ENCODE measurements at regions not wholly inside any gene's neighbourhood (a gene's known extent, or its start where the extent isn't known, plus 50 kb on each side); places are given as distances from the start of the nearest gene placed in this dataset.

DNA sequence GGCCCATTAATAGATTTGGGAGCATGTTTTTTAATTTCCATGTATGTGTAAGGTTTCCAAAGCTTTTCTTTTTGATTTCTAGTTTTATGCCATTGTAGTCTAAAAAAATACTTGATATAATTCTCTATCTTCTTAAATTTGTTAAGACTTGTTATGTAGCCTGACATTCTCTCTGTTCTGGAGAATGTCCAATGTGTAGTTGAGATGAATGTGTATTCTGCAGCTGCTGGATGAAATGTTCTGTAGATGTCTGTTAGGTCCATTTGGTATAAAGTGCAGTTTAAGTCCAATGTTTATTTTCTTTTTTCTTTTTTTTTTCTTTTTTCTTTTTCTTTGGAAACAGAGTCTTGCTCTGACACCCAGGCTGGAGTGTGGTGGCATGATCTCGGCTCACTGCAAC is 378.5 kb upstream of the MAD2L1 start:
- no peak overlapping the region for H3K27ac ChIP-seq
- WGBS (ENCODE audit: missing lambda C conversion rate): 0% methylated on average over 1 of the region's 1 CpG
- H3K4me2 ChIP-seq: no peak overlapping the region
- ChIA-PET POLR2A (no interaction called here), CTCF (no interaction called here)
- no peaks in the 10 kb centered on the region for H3K4me1 ChIP-seq
- TF ChIP-seq PHF8 (IDR thresholded peaks at IDR 0.05; ENCODE audit: borderline replicate concordance, low read depth) (no peak), CHD4 (IDR thresholded peaks at IDR 0.05; ENCODE audit: borderline replicate concordance) (no peak)
- FAIRE-seq: no peak
- no peak for ATAC-seq
- no peaks in the 10 kb centered on the region for H3K9me3 ChIP-seq
- no peak overlapping the region for H3K4me3 ChIP-seq
- no peak for DNase-seq (ENCODE audit: low read depth in 1 of 2, low spot score in 1 of 2)

DNA sequence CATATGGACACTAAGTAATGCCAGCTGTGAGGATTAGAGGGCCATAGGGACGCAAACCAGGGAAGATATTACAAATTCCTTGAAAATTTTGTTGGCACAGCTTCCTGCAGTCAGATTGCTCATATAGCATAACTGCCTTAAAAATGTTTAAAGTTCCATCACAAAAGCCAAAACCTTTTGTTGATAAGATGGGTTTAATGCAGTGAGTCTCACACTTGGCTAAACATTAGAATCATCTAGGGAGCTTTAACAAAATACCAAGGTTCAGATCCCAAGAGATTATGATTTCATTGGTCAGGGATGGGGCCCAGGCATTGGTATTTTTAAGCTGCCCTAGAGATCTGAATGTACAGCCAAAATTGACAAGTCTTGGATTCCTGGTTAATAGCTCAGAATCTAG is 376.5 kb upstream of the MAD2L1 start:
- POLR2A ChIA-PET: no interaction called here
- TF ChIP-seq MYC (IDR thresholded peaks at IDR 0.05; ENCODE audit: borderline replicate concordance, low read length): no peak
- Histone ChIP-seq H3K4me1 (no peaks in the 10 kb centered on the region), H3K9me3 (no peaks in the 10 kb centered on the region), H3K27ac (no peak overlapping the region), H3K4me3 (no peak overlapping the region), H3K4me2 (no peak overlapping the region)
- DNase-seq (ENCODE audit: low read depth in 1 of 2, low spot score in 1 of 2) (no peak), ATAC-seq (no peak), FAIRE-seq (no peak)
- WGBS (ENCODE audit: missing lambda C conversion rate): 18% methylated on average over 1 of the region's 1 CpG
- CTCF ChIA-PET: no interaction called here

DNA sequence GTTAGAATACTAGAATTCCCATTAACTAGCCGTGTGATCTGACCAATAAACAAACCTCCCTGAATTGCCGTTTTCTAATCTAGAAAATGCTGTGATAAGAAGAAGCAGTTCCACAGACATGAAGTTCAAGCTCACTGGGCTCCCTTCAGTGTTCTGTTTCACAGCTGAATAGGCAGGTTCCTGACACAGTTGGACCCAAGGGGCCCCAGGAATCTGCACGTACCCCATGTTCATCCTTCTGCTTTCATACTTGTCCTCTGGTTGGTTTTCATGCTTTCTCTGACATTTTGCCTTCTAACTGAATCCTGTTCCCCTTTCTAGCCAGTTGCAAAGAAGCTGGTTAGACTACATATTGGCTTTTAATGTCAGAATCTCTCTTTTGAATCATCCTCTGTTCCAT is 374.1 kb upstream of the MAD2L1 start:
- ChIA-PET CTCF (no interaction called here), POLR2A (no interaction called here)
- Histone ChIP-seq H3K4me2 (no peak overlapping the region), H3K9me3 (no peaks in the 10 kb centered on the region), H3K27ac (no peak overlapping the region), H3K4me1 (no peaks in the 10 kb centered on the region), H3K4me3 (no peak overlapping the region)
- FAIRE-seq (no peak), DNase-seq (ENCODE audit: low read depth in 1 of 2, low spot score in 1 of 2) (no peak), ATAC-seq (no peak)
- 3% methylated on average over 3 of the region's 3 CpGs for WGBS (ENCODE audit: missing lambda C conversion rate)
- TF ChIP-seq E2F6 (IDR thresholded peaks at IDR 0.05; ENCODE audit: borderline replicate concordance, low read depth) (no peak), MAFK (IDR thresholded peaks at IDR 0.05; ENCODE audit: partially characterized antibody) (no peak), ZSCAN20 (CRISPR knock-in tag; IDR thresholded peaks at IDR 0.05) (no peak), KDM5A (IDR thresholded peaks at IDR 0.05) (no peak), ATOH8 (CRISPR knock-in tag; IDR thresholded peaks at IDR 0.05; ENCODE audit: low read depth) (no peak), HEYL (CRISPR knock-in tag; IDR thresholded peaks at IDR 0.05) (no peak), TFCP2L1 (CRISPR knock-in tag; IDR thresholded peaks at IDR 0.05) (no peak), USF2 (IDR thresholded peaks at IDR 0.05) (no peak), ZNF302 (CRISPR knock-in tag; IDR thresholded peaks at IDR 0.05) (no peak), SREBF2 (IDR thresholded peaks at IDR 0.05) (no peak), CEBPB (IDR thresholded peaks at IDR 0.05) (no peak), KDM1A (IDR thresholded peaks at IDR 0.05; ENCODE audit: low read depth) (no peak)
- TF ChIP-seq, protein P1, sequence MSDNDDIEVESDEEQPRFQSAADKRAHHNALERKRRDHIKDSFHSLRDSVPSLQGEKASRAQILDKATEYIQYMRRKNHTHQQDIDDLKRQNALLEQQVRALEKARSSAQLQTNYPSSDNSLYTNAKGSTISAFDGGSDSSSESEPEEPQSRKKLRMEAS (IDR thresholded peaks at IDR 0.05): no peak
- TF ChIP-seq, protein P2, sequence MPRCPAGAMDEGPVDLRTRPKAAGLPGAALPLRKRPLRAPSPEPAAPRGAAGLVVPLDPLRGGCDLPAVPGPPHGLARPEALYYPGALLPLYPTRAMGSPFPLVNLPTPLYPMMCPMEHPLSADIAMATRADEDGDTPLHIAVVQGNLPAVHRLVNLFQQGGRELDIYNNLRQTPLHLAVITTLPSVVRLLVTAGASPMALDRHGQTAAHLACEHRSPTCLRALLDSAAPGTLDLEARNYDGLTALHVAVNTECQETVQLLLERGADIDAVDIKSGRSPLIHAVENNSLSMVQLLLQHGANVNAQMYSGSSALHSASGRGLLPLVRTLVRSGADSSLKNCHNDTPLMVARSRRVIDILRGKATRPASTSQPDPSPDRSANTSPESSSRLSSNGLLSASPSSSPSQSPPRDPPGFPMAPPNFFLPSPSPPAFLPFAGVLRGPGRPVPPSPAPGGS (IDR thresholded peaks at IDR 0.05): no peak
- TF ChIP-seq, protein P3, sequence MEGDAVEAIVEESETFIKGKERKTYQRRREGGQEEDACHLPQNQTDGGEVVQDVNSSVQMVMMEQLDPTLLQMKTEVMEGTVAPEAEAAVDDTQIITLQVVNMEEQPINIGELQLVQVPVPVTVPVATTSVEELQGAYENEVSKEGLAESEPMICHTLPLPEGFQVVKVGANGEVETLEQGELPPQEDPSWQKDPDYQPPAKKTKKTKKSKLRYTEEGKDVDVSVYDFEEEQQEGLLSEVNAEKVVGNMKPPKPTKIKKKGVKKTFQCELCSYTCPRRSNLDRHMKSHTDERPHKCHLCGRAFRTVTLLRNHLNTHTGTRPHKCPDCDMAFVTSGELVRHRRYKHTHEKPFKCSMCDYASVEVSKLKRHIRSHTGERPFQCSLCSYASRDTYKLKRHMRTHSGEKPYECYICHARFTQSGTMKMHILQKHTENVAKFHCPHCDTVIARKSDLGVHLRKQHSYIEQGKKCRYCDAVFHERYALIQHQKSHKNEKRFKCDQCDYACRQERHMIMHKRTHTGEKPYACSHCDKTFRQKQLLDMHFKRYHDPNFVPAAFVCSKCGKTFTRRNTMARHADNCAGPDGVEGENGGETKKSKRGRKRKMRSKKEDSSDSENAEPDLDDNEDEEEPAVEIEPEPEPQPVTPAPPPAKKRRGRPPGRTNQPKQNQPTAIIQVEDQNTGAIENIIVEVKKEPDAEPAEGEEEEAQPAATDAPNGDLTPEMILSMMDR (IDR thresholded peaks at IDR 0.05): no peak
- TF ChIP-seq, protein P4, sequence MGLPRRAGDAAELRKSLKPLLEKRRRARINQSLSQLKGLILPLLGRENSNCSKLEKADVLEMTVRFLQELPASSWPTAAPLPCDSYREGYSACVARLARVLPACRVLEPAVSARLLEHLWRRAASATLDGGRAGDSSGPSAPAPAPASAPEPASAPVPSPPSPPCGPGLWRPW (IDR thresholded peaks at IDR 0.05): no peak

All from A549 (cell line).